Vagina (tissue), 2 donors: ENCODE measurements at regions not wholly inside any gene's neighbourhood (a gene's known extent, or its start where the extent isn't known, plus 50 kb on each side); places are given as distances from the start of the nearest gene placed in this dataset.

Experiments used
- CTCF ChIP-seq, 3 experiments: fragments of 450-650 bp in 2 of 3; fragments of 200-600 bp in 1 of 3; sonication (generic) in 1 of 3; IDR thresholded peaks; one replicate each; pipeline ENCODE4 v1.5.1; 2017 to 2019; ENCODE audit warnings: antibody characterized with exemption in 3 of 3, mild to moderate bottlenecking in 2 of 3, moderate library complexity in 2 of 3
- POLR2A ChIP-seq, 2 donors: fragments of 450-650 bp; IDR thresholded peaks; one replicate each; pipeline ENCODE4 v1.6.1; 2017; ENCODE audit warnings: antibody characterized with exemption in 2 of 2, mild to moderate bottlenecking in 2 of 2, moderate library complexity in 2 of 2
- POLR2AphosphoS5 ChIP-seq, 2 donors: sonication (generic); formaldehyde crosslinking; IDR thresholded peaks; one replicate each; pipeline ENCODE4 v1.9.0; 2017; ENCODE audit warnings: antibody characterized with exemption in 2 of 2, mild to moderate bottlenecking in 2 of 2, low read depth in 1 of 2; ENCODE audit not compliant: insufficient read depth in 1 of 2

- TF ChIP-seq CTCF (IDR thresholded peaks at IDR 0.05) (no peak), POLR2A (IDR thresholded peaks at IDR 0.05) (no peak), POLR2AphosphoS5 (IDR thresholded peaks at IDR 0.05; ENCODE audit: insufficient read depth in 1 of 2, low read depth in 1 of 2) (no peak)
These were observed 154.7 kb upstream of the LRP1B start for GRCh38 chr2:142285480-142285879.
